Stomach smooth muscle (tissue), 2 donors: ENCODE measurements at regions not wholly inside any gene's neighbourhood (a gene's known extent, or its start where the extent isn't known, plus 50 kb on each side); places are given as distances from the start of the nearest gene placed in this dataset.

Experiments used
- H3K27ac ChIP-seq: one replicate; pipeline ENCODE4 v1.7.0; 2013; ENCODE audit warnings: mild to moderate bottlenecking, low read length, inconsistent platforms
- H3K27me3 ChIP-seq, 2 donors: one replicate each; pipeline ENCODE4 v1.7.0; 2013; ENCODE audit warnings: low read length in 2 of 2; ENCODE audit not compliant: insufficient read depth in 2 of 2, control insufficient read depth in 1 of 2
- H3K36me3 ChIP-seq, 2 donors: one replicate each; pipeline ENCODE4 v1.7.0; 2013; ENCODE audit warnings: low read length in 2 of 2; ENCODE audit not compliant: control insufficient read depth in 2 of 2, insufficient read depth in 2 of 2
- H3K4me1 ChIP-seq: one replicate; pipeline ENCODE4 v1.7.0; 2013; ENCODE audit warnings: low read length; ENCODE audit not compliant: control insufficient read depth, insufficient read depth
- H3K4me3 ChIP-seq, 2 donors: one replicate each; pipeline ENCODE4 v1.7.0; 2013; ENCODE audit warnings: low read length in 2 of 2
- H3K9ac ChIP-seq, 2 donors: one replicate each; pipeline ENCODE4 v1.7.0; 2013; ENCODE audit warnings: low read length in 2 of 2, mild to moderate bottlenecking in 1 of 2
- H3K9me3 ChIP-seq, 2 donors: one replicate each; pipeline ENCODE4 v1.7.0; 2013; ENCODE audit warnings: low read length in 2 of 2; ENCODE audit not compliant: control insufficient read depth in 2 of 2
- donor health status: healthy.
- donor health status: Pancreatic carcinoma.

- H3K27ac ChIP-seq: no peak overlapping the region
- no peaks in the 10 kb centered on the region for H3K9me3 ChIP-seq
- H3K4me3 ChIP-seq: no peak overlapping the region
- no peaks in the 10 kb centered on the region for H3K27me3 ChIP-seq
- H3K36me3 ChIP-seq: no peaks in the 10 kb centered on the region
- no peak overlapping the region for H3K9ac ChIP-seq
- no peaks in the 10 kb centered on the region for H3K4me1 ChIP-seq
These were observed 533.8 kb upstream of the CDH5 start for GRCh38 chr16:65832679-65833078.

DNA sequence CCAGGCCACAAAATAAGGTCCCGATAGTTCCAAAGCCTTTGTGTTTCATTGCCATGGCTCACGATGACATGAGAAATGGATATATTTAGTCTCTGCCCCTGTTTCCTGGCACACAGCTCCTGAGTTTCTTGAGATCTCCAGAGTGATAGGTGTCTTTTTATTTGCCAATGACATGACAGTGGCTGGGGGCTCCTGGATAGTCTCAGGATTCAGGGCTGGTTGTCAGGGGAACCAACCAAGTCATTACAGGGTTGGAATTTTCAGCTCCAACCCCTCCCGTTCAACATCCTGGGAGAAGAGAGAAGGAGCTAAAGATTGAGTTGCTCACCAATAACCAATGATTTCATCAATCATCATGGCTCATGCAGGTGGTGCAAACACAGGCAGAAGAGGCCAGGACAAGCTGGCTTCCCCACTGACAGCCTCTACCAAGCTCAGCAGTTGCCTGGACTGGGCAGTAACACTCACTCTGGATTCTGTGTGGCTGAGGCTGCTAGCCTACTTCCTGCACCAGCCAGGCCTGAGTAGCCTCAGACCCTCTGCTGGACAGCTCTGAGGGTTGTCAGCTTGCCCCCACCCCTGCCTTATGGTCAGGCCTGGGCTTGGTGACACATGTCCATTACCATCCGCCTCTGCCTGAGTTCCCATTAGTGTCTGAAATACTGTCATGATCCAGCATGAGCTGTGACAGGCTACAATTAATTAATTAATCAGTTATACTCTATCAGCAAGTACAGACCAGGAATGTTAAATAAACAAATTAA is 534.4 kb upstream of the CDH5 start:
- Histone ChIP-seq H3K4me1 (no peaks in the 10 kb centered on the region), H3K27me3 (no peaks in the 10 kb centered on the region), H3K36me3 (no peaks in the 10 kb centered on the region), H3K27ac (no peak overlapping the region), H3K9ac (no peak overlapping the region), H3K4me3 (no peak overlapping the region), H3K9me3 (no peaks in the 10 kb centered on the region)

DNA sequence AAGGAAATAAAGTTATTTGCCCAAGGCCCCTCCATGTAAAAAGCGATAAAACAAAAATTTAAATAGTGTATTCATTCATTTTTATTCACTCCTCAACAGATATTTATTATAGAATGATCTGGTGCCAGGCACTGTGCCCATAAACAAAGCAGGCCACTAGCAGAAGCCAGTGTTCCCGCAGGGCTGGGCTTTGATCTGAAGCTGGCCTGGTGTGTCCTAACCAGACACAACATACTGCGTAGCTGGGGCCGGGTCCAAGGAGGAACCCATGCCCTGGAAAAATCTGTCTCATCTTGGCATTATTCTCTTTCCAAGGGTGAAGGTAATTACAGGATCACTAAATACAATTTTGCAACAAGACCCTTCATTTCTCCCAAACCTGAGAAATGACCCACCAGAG is 537.4 kb upstream of the CDH5 start:
- Histone ChIP-seq H3K4me3 (no peak overlapping the region), H3K9ac (no peak overlapping the region), H3K27me3 (no peaks in the 10 kb centered on the region)

DNA sequence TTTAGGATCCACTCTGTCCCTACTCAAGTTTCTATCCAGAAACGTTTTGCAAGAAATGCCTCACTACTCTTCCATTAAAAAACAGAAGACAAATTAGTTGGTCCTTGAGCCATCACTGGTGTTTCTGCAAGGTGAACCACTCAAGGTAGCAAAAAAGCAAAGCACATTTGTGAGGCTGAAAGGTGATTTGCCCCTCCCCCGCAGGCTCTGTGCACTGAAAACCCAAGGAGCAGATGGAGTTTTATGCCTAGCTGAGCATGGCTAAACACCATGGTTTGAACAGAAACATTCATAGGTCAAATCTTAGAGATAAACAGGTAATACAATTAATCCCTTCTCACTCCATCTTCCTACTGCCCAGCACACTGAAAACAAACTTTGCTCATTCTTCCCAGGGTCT is 538.2 kb upstream of the CDH5 start:
- H3K9ac ChIP-seq: no peak overlapping the region
- H3K4me3 ChIP-seq: no peak overlapping the region
- no peaks in the 10 kb centered on the region for H3K4me1 ChIP-seq
- no peak overlapping the region for H3K27ac ChIP-seq
- no peaks in the 10 kb centered on the region for H3K9me3 ChIP-seq
- H3K36me3 ChIP-seq: no peaks in the 10 kb centered on the region
- no peaks in the 10 kb centered on the region for H3K27me3 ChIP-seq

More for the DNA sequence above, 537.4 kb upstream of the CDH5 start:
- Histone ChIP-seq H3K4me1 (no peaks in the 10 kb centered on the region), H3K9me3 (no peaks in the 10 kb centered on the region), H3K27ac (no peak overlapping the region), H3K36me3 (no peaks in the 10 kb centered on the region)

DNA sequence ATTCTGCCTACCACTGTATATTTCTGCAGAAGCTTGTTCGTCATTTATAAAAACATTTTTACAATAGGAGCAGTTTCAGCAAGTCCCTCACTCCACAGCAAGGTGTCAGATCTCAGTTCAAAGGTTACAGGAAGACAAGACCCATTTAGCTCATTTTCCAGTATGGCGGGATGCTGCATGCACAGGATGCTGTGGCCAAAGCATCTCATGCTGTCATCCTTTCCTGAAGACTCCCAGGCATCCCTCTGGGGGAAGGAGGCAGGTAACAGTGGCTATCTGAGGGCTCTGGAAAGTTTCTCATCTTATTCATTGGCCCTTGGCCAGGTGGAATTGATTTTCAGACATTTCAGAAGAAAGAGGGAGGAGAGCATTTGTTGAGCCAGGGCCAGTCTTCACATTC is 539.3 kb upstream of the CDH5 start:
- H3K4me1 ChIP-seq: no peaks in the 10 kb centered on the region
- H3K4me3 ChIP-seq: no peak overlapping the region
- H3K27ac ChIP-seq: no peak overlapping the region
- no peak overlapping the region for H3K9ac ChIP-seq
- H3K9me3 ChIP-seq: peaks cover 0 to 2% of the 10 kb centered on the region in 2 donors
- H3K36me3 ChIP-seq: no peaks in the 10 kb centered on the region
- H3K27me3 ChIP-seq: no peaks in the 10 kb centered on the region

DNA sequence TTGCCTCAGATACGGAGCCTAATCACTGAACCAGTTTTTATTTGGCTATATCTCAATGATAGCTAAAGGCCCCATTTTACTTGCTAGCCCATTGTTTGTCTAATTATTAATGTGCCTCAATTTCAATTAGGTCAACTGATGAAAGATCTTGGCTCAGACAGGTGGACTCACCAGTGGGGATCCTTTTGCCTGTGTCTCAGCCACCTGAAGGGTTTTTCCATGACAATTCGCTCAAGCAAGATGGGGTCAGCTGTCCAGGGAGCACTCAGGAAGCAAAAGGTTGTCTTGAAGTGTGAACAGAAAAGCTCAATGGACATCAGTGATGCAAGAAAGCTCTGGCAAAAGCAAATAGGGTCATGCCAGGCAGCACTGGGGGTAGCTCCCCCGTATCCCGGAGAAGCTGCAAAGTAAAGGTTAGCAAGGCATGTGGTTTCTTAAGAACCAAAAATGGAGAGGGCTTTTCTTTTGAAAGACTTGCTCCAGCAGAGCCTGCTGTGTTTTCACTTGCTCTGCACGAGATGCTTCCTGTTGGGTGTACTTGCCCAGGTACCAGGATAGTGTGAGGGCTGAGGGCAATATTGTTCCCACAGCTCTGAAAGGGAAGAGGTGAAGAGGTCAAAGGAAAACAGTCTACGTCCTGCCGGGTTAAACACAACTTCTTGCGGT is 541.2 kb upstream of the CDH5 start:
- Histone ChIP-seq H3K4me1 (no peaks in the 10 kb centered on the region), H3K4me3 (no peak overlapping the region), H3K9ac (no peak overlapping the region), H3K9me3 (peaks cover 0 to 2% of the 10 kb centered on the region in 2 donors), H3K36me3 (no peaks in the 10 kb centered on the region), H3K27me3 (no peaks in the 10 kb centered on the region), H3K27ac (no peak overlapping the region)

GRCh38 chr16:65822148-65822547 is 544.3 kb upstream of the CDH5 start:
- no peaks in the 10 kb centered on the region for H3K27me3 ChIP-seq
- no peak overlapping the region for H3K27ac ChIP-seq
- no peak overlapping the region for H3K4me3 ChIP-seq
- no peaks in the 10 kb centered on the region for H3K4me1 ChIP-seq
- H3K36me3 ChIP-seq: no peaks in the 10 kb centered on the region
- H3K9ac ChIP-seq: no peak overlapping the region
- peaks cover 0 to 2% of the 10 kb centered on the region in 2 donors for H3K9me3 ChIP-seq

- H3K4me3 ChIP-seq: no peak overlapping the region
- no peaks in the 10 kb centered on the region for H3K36me3 ChIP-seq
- H3K27ac ChIP-seq: no peak overlapping the region
- H3K9ac ChIP-seq: no peak overlapping the region
- no peaks in the 10 kb centered on the region for H3K27me3 ChIP-seq
- H3K9me3 ChIP-seq: peaks cover 0 to 2% of the 10 kb centered on the region in 2 donors
- H3K4me1 ChIP-seq: no peaks in the 10 kb centered on the region
These were observed 547.2 kb upstream of the CDH5 start for GRCh38 chr16:65819136-65819898.

- no peaks in the 10 kb centered on the region for H3K4me1 ChIP-seq
- no peak overlapping the region for H3K4me3 ChIP-seq
- H3K9ac ChIP-seq: no peak overlapping the region
- H3K9me3 ChIP-seq: peaks cover 0 to 2% of the 10 kb centered on the region in 2 donors
- H3K27me3 ChIP-seq: no peaks in the 10 kb centered on the region
- no peaks in the 10 kb centered on the region for H3K36me3 ChIP-seq
- no peak overlapping the region for H3K27ac ChIP-seq
These were observed 548.7 kb upstream of the CDH5 start for GRCh38 chr16:65817799-65818198.

GRCh38 chr16:65817066-65817465 is 549.4 kb upstream of the CDH5 start:
- Histone ChIP-seq H3K27me3 (no peaks in the 10 kb centered on the region), H3K27ac (no peak overlapping the region), H3K9ac (no peak overlapping the region), H3K4me3 (no peak overlapping the region), H3K4me1 (no peaks in the 10 kb centered on the region), H3K9me3 (no peaks in the 10 kb centered on the region), H3K36me3 (no peaks in the 10 kb centered on the region)
